ENCODE measurements at regions not wholly inside any gene's neighbourhood (a gene's known extent, or its start where the extent isn't known, plus 50 kb on each side); places are given as distances from the start of the nearest gene placed in this dataset.
"Not testable (repeated sequence)": the region's sequence is repeated elsewhere in the genome, so short reads cannot be mapped to it uniquely, and the experiment has no call there.

GRCh38 chr2:87614829-87615434 lies 133.0 kb upstream of the PLGLB2 start:
- not testable (repeated sequence) for DNase-seq (ENCODE audit: extremely low read depth, insufficient read length); H3K4me3 ChIP-seq (replicated peaks; ENCODE audit: low read depth, low read length); H3K27me3 ChIP-seq (replicated peaks; ENCODE audit: control insufficient read depth, insufficient read depth, low read length); H3K36me3 ChIP-seq (ENCODE audit: control insufficient read depth, insufficient read depth, low read length)

GRCh38 chr2:87619121-87619520 lies 128.8 kb upstream of the PLGLB2 start:
- H3K36me3 ChIP-seq (ENCODE audit: control insufficient read depth, insufficient read depth, low read length); DNase-seq (ENCODE audit: extremely low read depth, insufficient read length); H3K4me3 ChIP-seq (replicated peaks; ENCODE audit: low read depth, low read length); H3K27me3 ChIP-seq (replicated peaks; ENCODE audit: control insufficient read depth, insufficient read depth, low read length): not testable (repeated sequence)

GRCh38 chr2:87621139-87621538 lies 126.7 kb upstream of the PLGLB2 start:
- not testable (repeated sequence) for H3K36me3 ChIP-seq (ENCODE audit: control insufficient read depth, insufficient read depth, low read length)

GRCh38 chr2:87622720-87623119 lies 125.2 kb upstream of the PLGLB2 start:
- DNase-seq (ENCODE audit: extremely low read depth, insufficient read length); H3K36me3 ChIP-seq (ENCODE audit: control insufficient read depth, insufficient read depth, low read length); H3K4me3 ChIP-seq (replicated peaks; ENCODE audit: low read depth, low read length); H3K27me3 ChIP-seq (replicated peaks; ENCODE audit: control insufficient read depth, insufficient read depth, low read length): not testable (repeated sequence)

More at GRCh38 chr2:87621139-87621538, 126.7 kb upstream of the PLGLB2 start:
- not testable (repeated sequence) for H3K4me3 ChIP-seq (replicated peaks; ENCODE audit: low read depth, low read length); DNase-seq (ENCODE audit: extremely low read depth, insufficient read length); H3K27me3 ChIP-seq (replicated peaks; ENCODE audit: control insufficient read depth, insufficient read depth, low read length)

- H3K36me3 ChIP-seq (ENCODE audit: control insufficient read depth, insufficient read depth, low read length); H3K27me3 ChIP-seq (replicated peaks; ENCODE audit: control insufficient read depth, insufficient read depth, low read length); DNase-seq (ENCODE audit: extremely low read depth, insufficient read length); H3K4me3 ChIP-seq (replicated peaks; ENCODE audit: low read depth, low read length): not testable (repeated sequence)
These were observed 118.1 kb upstream of the PLGLB2 start for GRCh38 chr2:87629491-87630458.

- H3K27me3 ChIP-seq (replicated peaks; ENCODE audit: control insufficient read depth, insufficient read depth, low read length); H3K4me3 ChIP-seq (replicated peaks; ENCODE audit: low read depth, low read length); DNase-seq (ENCODE audit: extremely low read depth, insufficient read length); H3K36me3 ChIP-seq (ENCODE audit: control insufficient read depth, insufficient read depth, low read length): not testable (repeated sequence)
These were observed 117.0 kb upstream of the PLGLB2 start for GRCh38 chr2:87630892-87631291.

- not testable (repeated sequence) for H3K36me3 ChIP-seq (ENCODE audit: control insufficient read depth, insufficient read depth, low read length); DNase-seq (ENCODE audit: extremely low read depth, insufficient read length); H3K27me3 ChIP-seq (replicated peaks; ENCODE audit: control insufficient read depth, insufficient read depth, low read length); H3K4me3 ChIP-seq (replicated peaks; ENCODE audit: low read depth, low read length)
These were observed 116.5 kb upstream of the PLGLB2 start for GRCh38 chr2:87631402-87631801.

GRCh38 chr2:87633287-87633963 lies 114.5 kb upstream of the PLGLB2 start:
- DNase-seq (ENCODE audit: extremely low read depth, insufficient read length); H3K27me3 ChIP-seq (replicated peaks; ENCODE audit: control insufficient read depth, insufficient read depth, low read length); H3K4me3 ChIP-seq (replicated peaks; ENCODE audit: low read depth, low read length); H3K36me3 ChIP-seq (ENCODE audit: control insufficient read depth, insufficient read depth, low read length): not testable (repeated sequence)

- H3K36me3 ChIP-seq (ENCODE audit: control insufficient read depth, insufficient read depth, low read length); DNase-seq (ENCODE audit: extremely low read depth, insufficient read length); H3K4me3 ChIP-seq (replicated peaks; ENCODE audit: low read depth, low read length); H3K27me3 ChIP-seq (replicated peaks; ENCODE audit: control insufficient read depth, insufficient read depth, low read length): not testable (repeated sequence)
These were observed 113.8 kb upstream of the PLGLB2 start for GRCh38 chr2:87634106-87634505.

GRCh38 chr2:87634971-87635650 lies 112.8 kb upstream of the PLGLB2 start:
- not testable (repeated sequence) for DNase-seq (ENCODE audit: extremely low read depth, insufficient read length); H3K36me3 ChIP-seq (ENCODE audit: control insufficient read depth, insufficient read depth, low read length); H3K4me3 ChIP-seq (replicated peaks; ENCODE audit: low read depth, low read length); H3K27me3 ChIP-seq (replicated peaks; ENCODE audit: control insufficient read depth, insufficient read depth, low read length)

GRCh38 chr2:87636246-87636645 lies 111.6 kb upstream of the PLGLB2 start:
- DNase-seq (ENCODE audit: extremely low read depth, insufficient read length); H3K36me3 ChIP-seq (ENCODE audit: control insufficient read depth, insufficient read depth, low read length); H3K4me3 ChIP-seq (replicated peaks; ENCODE audit: low read depth, low read length): not testable (repeated sequence)

GRCh38 chr2:87636735-87637134 lies 111.2 kb upstream of the PLGLB2 start:
- not testable (repeated sequence) for DNase-seq (ENCODE audit: extremely low read depth, insufficient read length); H3K27me3 ChIP-seq (replicated peaks; ENCODE audit: control insufficient read depth, insufficient read depth, low read length); H3K36me3 ChIP-seq (ENCODE audit: control insufficient read depth, insufficient read depth, low read length); H3K4me3 ChIP-seq (replicated peaks; ENCODE audit: low read depth, low read length)

More at GRCh38 chr2:87636246-87636645, 111.6 kb upstream of the PLGLB2 start:
- not testable (repeated sequence) for H3K27me3 ChIP-seq (replicated peaks; ENCODE audit: control insufficient read depth, insufficient read depth, low read length)

GRCh38 chr2:87637249-87637990 lies 110.5 kb upstream of the PLGLB2 start:
- H3K4me3 ChIP-seq (replicated peaks; ENCODE audit: low read depth, low read length); H3K27me3 ChIP-seq (replicated peaks; ENCODE audit: control insufficient read depth, insufficient read depth, low read length); DNase-seq (ENCODE audit: extremely low read depth, insufficient read length); H3K36me3 ChIP-seq (ENCODE audit: control insufficient read depth, insufficient read depth, low read length): not testable (repeated sequence)

Data from GM06990 (cell line).